H9 (cell line): ENCODE measurements at regions not wholly inside any gene's neighbourhood (a gene's known extent, or its start where the extent isn't known, plus 50 kb on each side); places are given as distances from the start of the nearest gene placed in this dataset.

ENCODE experiments used
- DNase-seq: peaks from one replicate; pipeline ENCODE4 v3.0.0-alpha.2; 2017
- H2AFZ ChIP-seq: one replicate; pipeline ENCODE4 v1.6.1; 2013; ENCODE audit warnings: mild to moderate bottlenecking, low read length, control low read depth, moderate library complexity
- H2AK5ac ChIP-seq: 2 replicates; pipeline ENCODE4 v1.6.1; 2013; ENCODE audit warnings: low read length, control low read depth, mixed read lengths; ENCODE audit not compliant: insufficient read length
- H2BK120ac ChIP-seq: one replicate; pipeline ENCODE4 v1.6.1; 2013; ENCODE audit warnings: low read depth, mild to moderate bottlenecking, low read length, control low read depth, inconsistent platforms; ENCODE audit not compliant: poor library complexity, severe bottlenecking
- H2BK12ac ChIP-seq: 2 replicates; pipeline ENCODE4 v1.6.1; 2013; ENCODE audit warnings: low read length, control low read depth, mixed read lengths, low read depth; ENCODE audit not compliant: insufficient read length
- H2BK15ac ChIP-seq: 2 replicates; pipeline ENCODE4 v1.6.1; 2013; ENCODE audit warnings: low read depth, low read length, control low read depth
- H2BK20ac ChIP-seq: one replicate; pipeline ENCODE4 v1.6.1; 2013; ENCODE audit warnings: low read depth, mild to moderate bottlenecking, low read length, control low read depth, inconsistent platforms; ENCODE audit not compliant: poor library complexity, severe bottlenecking
- H2BK5ac ChIP-seq: 2 replicates; pipeline ENCODE4 v1.6.1; 2013; ENCODE audit warnings: low read length, control low read depth, mixed read lengths; ENCODE audit not compliant: insufficient read length
- H3K14ac ChIP-seq: 2 replicates; pipeline ENCODE4 v1.6.1; 2013; ENCODE audit warnings: low read length, control low read depth; ENCODE audit not compliant: insufficient read depth
- H3K18ac ChIP-seq: 2 replicates; pipeline ENCODE4 v1.6.1; 2013; ENCODE audit warnings: low read depth, mild to moderate bottlenecking, mixed read lengths, low read length, control low read depth; ENCODE audit not compliant: insufficient read length
- H3K23ac ChIP-seq: 2 replicates; pipeline ENCODE4 v1.6.1; 2013; ENCODE audit warnings: low read length, control low read depth, mixed read lengths, low read depth; ENCODE audit not compliant: insufficient read length
- H3K23me2 ChIP-seq: 2 replicates; pipeline ENCODE4 v1.6.1; 2013; ENCODE audit warnings: low read depth, mild to moderate bottlenecking, mixed read lengths, low read length, control low read depth; ENCODE audit not compliant: insufficient read length, poor library complexity, severe bottlenecking
- H3K27ac ChIP-seq: 2 replicates; pipeline ENCODE4 v1.5.1; 2013; ENCODE audit warnings: low read length, control low read depth, mixed read lengths, low read depth; ENCODE audit not compliant: insufficient read length
- H3K27me3 ChIP-seq: 2 replicates; pipeline ENCODE4 v1.6.1; 2013; ENCODE audit warnings: low read length, control low read depth, inconsistent platforms; ENCODE audit not compliant: insufficient read depth
- H3K4ac ChIP-seq: 2 replicates; pipeline ENCODE4 v1.6.1; 2013; ENCODE audit warnings: low read depth, mild to moderate bottlenecking, control low read depth, inconsistent platforms, low read length, moderate library complexity
- H3K4me1 ChIP-seq: 2 replicates; pipeline ENCODE4 v1.6.1; 2013; ENCODE audit warnings: low read length, control low read depth, inconsistent platforms; ENCODE audit not compliant: insufficient read depth
- H3K4me2 ChIP-seq: 2 replicates; pipeline ENCODE4 v1.6.1; 2013; ENCODE audit warnings: low read length, control low read depth, mixed read lengths; ENCODE audit not compliant: insufficient read length, insufficient read depth
- H3K56ac ChIP-seq: 2 replicates; pipeline ENCODE4 v1.6.1; 2013; ENCODE audit warnings: low read depth, mild to moderate bottlenecking, mixed read lengths, low read length, control low read depth; ENCODE audit not compliant: insufficient read length
- H3K79me1 ChIP-seq: 2 replicates; pipeline ENCODE4 v1.6.1; 2013; ENCODE audit warnings: low read depth, mild to moderate bottlenecking, moderate library complexity, low read length, control low read depth, inconsistent platforms; ENCODE audit not compliant: insufficient read depth, poor library complexity, severe bottlenecking
- H3K79me2 ChIP-seq: 2 replicates; pipeline ENCODE4 v1.6.1; 2013; ENCODE audit warnings: low read length, control low read depth, inconsistent platforms; ENCODE audit not compliant: insufficient read depth
- H3K9ac ChIP-seq: 2 replicates; pipeline ENCODE4 v1.6.1; 2013; ENCODE audit warnings: low read length, control low read depth, mixed read lengths; ENCODE audit not compliant: insufficient read length; ENCODE audit errors: extremely low read depth
- H3K9me3 ChIP-seq: one replicate; pipeline ENCODE4 v1.6.1; 2013; ENCODE audit warnings: low read depth, low read length, inconsistent platforms; ENCODE audit not compliant: control insufficient read depth
- H3T11ph ChIP-seq: one replicate; pipeline ENCODE4 v1.6.1; 2013; ENCODE audit warnings: mild to moderate bottlenecking, low read length, control low read depth, inconsistent platforms
- H4K20me1 ChIP-seq: one replicate; pipeline ENCODE4 v1.6.1; 2013; ENCODE audit not compliant: control insufficient read depth, insufficient read length, insufficient read depth
- H4K5ac ChIP-seq: 2 replicates; pipeline ENCODE4 v1.6.1; 2013; ENCODE audit warnings: low read depth, mild to moderate bottlenecking, mixed read lengths, low read length, control low read depth; ENCODE audit not compliant: insufficient read length
- H4K8ac ChIP-seq: replicated peaks from 2 replicates; pipeline ENCODE4 v1.6.1; 2013; ENCODE audit warnings: low read length, control low read depth, mixed read lengths, low read depth; ENCODE audit not compliant: insufficient read length
- H4K91ac ChIP-seq: 2 replicates; pipeline ENCODE4 v1.6.1; 2013; ENCODE audit warnings: low read depth, mild to moderate bottlenecking, moderate library complexity, mixed read lengths, low read length, control low read depth; ENCODE audit not compliant: insufficient read length
- H3K27ac Mint-ChIP-seq, 3 experiments: 2 replicates in 2 of 3; 3 replicates in 1 of 3; pipeline ENCODE4 v1.8.0; 2020 to 2021; ENCODE audit warnings: mixed read lengths in 3 of 3, mild to moderate bottlenecking in 1 of 3, moderate library complexity in 1 of 3
- H3K27me3 Mint-ChIP-seq: 2 replicates; pipeline ENCODE4 v1.8.0; 2021; ENCODE audit warnings: low read depth, mild to moderate bottlenecking, moderate library complexity, mixed read lengths
- H3K36me3 Mint-ChIP-seq, 3 experiments: 2 replicates in 2 of 3; 3 replicates in 1 of 3; pipeline ENCODE4 v1.8.0; 2020 to 2021; ENCODE audit warnings: low read depth in 3 of 3, mixed read lengths in 3 of 3; ENCODE audit not compliant: insufficient read depth in 1 of 3
- H3K4me1 Mint-ChIP-seq, 2 experiments: 2 replicates each; pipeline ENCODE4 v1.8.0; 2020; ENCODE audit warnings: mixed read lengths in 2 of 2
- H3K4me3 Mint-ChIP-seq, 2 experiments: 2 replicates in 1 of 2; 3 replicates in 1 of 2; pipeline ENCODE4 v1.8.0; 2020 to 2021; ENCODE audit warnings: mild to moderate bottlenecking in 2 of 2, mixed read lengths in 2 of 2, moderate library complexity in 1 of 2
- H3K9me3 Mint-ChIP-seq, 2 experiments: 2 replicates in 1 of 2; 3 replicates in 1 of 2; pipeline ENCODE4 v1.8.0; 2020; ENCODE audit warnings: mild to moderate bottlenecking in 2 of 2, mixed read lengths in 2 of 2, moderate library complexity in 1 of 2
- WGBS: extraction: QIAGEN DNeasy Blood & Tissue Kit; methylation state at CpG from one replicate; pipeline ENCODE4 v1.1.7; 2013; ENCODE audit warnings: missing lambda C conversion rate, low lambda C conversion rate, mixed read lengths; ENCODE audit not compliant: insufficient read length; ENCODE audit errors: extremely low coverage; 5-methylcytosine and 5-hydroxymethylcytosine counted together
- TF ChIP-seq, protein P1 (sequence below): fragments of 200-600 bp; sonication (generic); conservative IDR thresholded peaks from 3 replicates; pipeline ENCODE4 v1.8.0; 2021; ENCODE audit warnings: antibody characterized with exemption, mild to moderate bottlenecking

GRCh38 chr16:9687737-9688319 lies 494.4 kb downstream of the GRIN2A start:
- H3K4me1 Mint-ChIP-seq, result peaks cover 11 to 12% of the 10 kb centered on the region in 2 experiments
- Histone ChIP-seq H2BK15ac (no peak overlapping the region), H2BK5ac (no peak overlapping the region)

More at GRCh38 chr16:9687737-9688319, 494.4 kb downstream of the GRIN2A start:
- WGBS, result no CpG with 5 or more reads among the region's 4 CpGs
- peaks cover 9 to 13% (median 11%) of the 10 kb centered on the region in 3 experiments for H3K36me3 Mint-ChIP-seq
- Histone ChIP-seq H3K4me2 (no peak overlapping the region), H2AK5ac (no peak overlapping the region), H4K8ac (no peak overlapping the region), H3K4ac (no peak overlapping the region), H2BK120ac (no peak overlapping the region), H3K9ac (no peak overlapping the region), H4K5ac (no peak overlapping the region), H3K27me3 (no peaks in the 10 kb centered on the region), H3K79me1 (no peaks in the 10 kb centered on the region), H3K14ac (no peak overlapping the region), H3K9me3 (peaks cover 5% of the 10 kb centered on the region), H3K27ac (no peak overlapping the region), H2BK12ac (no peak overlapping the region), H3K23me2 (no peaks in the 10 kb centered on the region), H2BK20ac (no peak overlapping the region), H4K91ac (no peak overlapping the region), H3T11ph (no peak overlapping the region), H2AFZ (no peak overlapping the region), H3K79me2 (peaks cover 15% of the 10 kb centered on the region; the same call in 1 of the 2 replicates), H3K56ac (no peak overlapping the region), H3K4me1 (no peaks in the 10 kb centered on the region), H3K23ac (no peak overlapping the region), H3K18ac (no peak overlapping the region), H4K20me1 (no peaks in the 10 kb centered on the region)
- H3K9me3 Mint-ChIP-seq, result peaks cover 13 to 15% of the 10 kb centered on the region in 2 experiments
- no peak overlapping the region for H3K4me3 Mint-ChIP-seq
- H3K27me3 Mint-ChIP-seq, result no peaks in the 10 kb centered on the region; the same call in 1 of the 2 replicates
- TF ChIP-seq, protein P1, sequence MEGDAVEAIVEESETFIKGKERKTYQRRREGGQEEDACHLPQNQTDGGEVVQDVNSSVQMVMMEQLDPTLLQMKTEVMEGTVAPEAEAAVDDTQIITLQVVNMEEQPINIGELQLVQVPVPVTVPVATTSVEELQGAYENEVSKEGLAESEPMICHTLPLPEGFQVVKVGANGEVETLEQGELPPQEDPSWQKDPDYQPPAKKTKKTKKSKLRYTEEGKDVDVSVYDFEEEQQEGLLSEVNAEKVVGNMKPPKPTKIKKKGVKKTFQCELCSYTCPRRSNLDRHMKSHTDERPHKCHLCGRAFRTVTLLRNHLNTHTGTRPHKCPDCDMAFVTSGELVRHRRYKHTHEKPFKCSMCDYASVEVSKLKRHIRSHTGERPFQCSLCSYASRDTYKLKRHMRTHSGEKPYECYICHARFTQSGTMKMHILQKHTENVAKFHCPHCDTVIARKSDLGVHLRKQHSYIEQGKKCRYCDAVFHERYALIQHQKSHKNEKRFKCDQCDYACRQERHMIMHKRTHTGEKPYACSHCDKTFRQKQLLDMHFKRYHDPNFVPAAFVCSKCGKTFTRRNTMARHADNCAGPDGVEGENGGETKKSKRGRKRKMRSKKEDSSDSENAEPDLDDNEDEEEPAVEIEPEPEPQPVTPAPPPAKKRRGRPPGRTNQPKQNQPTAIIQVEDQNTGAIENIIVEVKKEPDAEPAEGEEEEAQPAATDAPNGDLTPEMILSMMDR, result no peak
- DNase-seq, result no peak
- H3K27ac Mint-ChIP-seq, result no peak overlapping the region
